ENCODE measurements at regions not wholly inside any gene's neighbourhood (a gene's known extent, or its start where the extent isn't known, plus 50 kb on each side); places are given as distances from the start of the nearest gene placed in this dataset.

- no CpG with 5 or more reads among the region's 2 CpGs for WGBS, 2 experiments (ENCODE audit: extremely low coverage in 2 of 2, insufficient read length in 1 of 2)
- Histone ChIP-seq H3K27me3 (ENCODE audit: control insufficient read depth, insufficient read depth, low read length) (peaks cover 6% of the 10 kb centered on the region), H3K79me1 (ENCODE audit: low read depth in 1 of 2, low read length in 2 of 2) (no peaks in the 10 kb centered on the region), H2BK120ac (ENCODE audit: low read depth, low read length) (no peak overlapping the region), H3K36me3 (ENCODE audit: control insufficient read depth, insufficient read depth, low read length) (no peaks in the 10 kb centered on the region), H3K9me3 (ENCODE audit: control insufficient read depth, insufficient read depth, low read length) (peaks cover 3% of the 10 kb centered on the region), H2BK5ac (ENCODE audit: low read depth, low read length, poor library complexity, severe bottlenecking) (no peak overlapping the region), H3K9me1 (ENCODE audit: insufficient read depth, low read length) (no peaks in the 10 kb centered on the region), H4K8ac (ENCODE audit: low read depth in 2 of 2, low read length in 2 of 2) (no peak overlapping the region), H3K4me2 (ENCODE audit: low read depth, low read length) (no peak overlapping the region), H3K23ac (ENCODE audit: low read depth, low read length) (no peak overlapping the region), H3K56ac (ENCODE audit: extremely low read depth, insufficient read depth, low read length) (no peak overlapping the region), H2AK5ac (ENCODE audit: low read depth, low read length) (no peak overlapping the region), H3K4me1 (ENCODE audit: control insufficient read depth, insufficient read depth, low read length) (no peaks in the 10 kb centered on the region), H2AFZ (replicated peaks; ENCODE audit: low read length, poor library complexity) (no peak overlapping the region), H3K9ac (ENCODE audit: low read depth, low read length) (no peak overlapping the region), H2BK20ac (ENCODE audit: low read depth, low read length) (no peak overlapping the region), H3K27ac (ENCODE audit: insufficient read depth, low read length) (no peak overlapping the region), H3K4me3 (ENCODE audit: insufficient read depth, low read depth, low read length) (no peak overlapping the region), H2BK15ac (ENCODE audit: low read depth, low read length) (no peak overlapping the region), H4K91ac (ENCODE audit: insufficient read depth, low read depth, low read length) (no peak overlapping the region), H3K14ac (replicated peaks; ENCODE audit: low read depth, low read length) (no peak overlapping the region), H4K20me1 (ENCODE audit: insufficient read depth, low read length) (no peaks in the 10 kb centered on the region), H2AK9ac (replicated peaks; ENCODE audit: low read depth, low read length, poor library complexity) (no peak overlapping the region), H3K4ac (ENCODE audit: low read depth, low read length) (no peak overlapping the region), H4K5ac (ENCODE audit: low read depth, low read length) (no peak overlapping the region), H3K18ac (ENCODE audit: low read depth, low read length) (no peak overlapping the region)
- ChIA-PET POLR2A (ENCODE audit: unreplicated experiment) (interaction anchor here (0.6 kb wide), 1 partner anchor 19 kb away, joined by 4 read pairs; no protein-coding TSS in a partner anchor), CTCF (no interaction called here)
- no peak for ATAC-seq (ENCODE audit: low read depth)
- dilution Hi-C loops (cut with HindIII; ENCODE audit: low sequenced_read_pairs, unreplicated experiment): no loop called here
- no peak for TF ChIP-seq SMC3 (IDR thresholded peaks at IDR 0.05; ENCODE audit: low read depth, low read length)
- TF ChIP-seq CTCF (conservative IDR thresholded peaks at IDR 0.05; ENCODE audit: low read depth, low read length): no peak
- TF ChIP-seq CEBPB (IDR thresholded peaks at IDR 0.05; ENCODE audit: low read depth, low read length): no peak
- TF ChIP-seq BHLHE40 (IDR thresholded peaks at IDR 0.05; ENCODE audit: low read depth, low read length): no peak
- no peak for TF ChIP-seq RCOR1 (IDR thresholded peaks at IDR 0.05; ENCODE audit: insufficient replicate concordance, low read length)
- no peak for TF ChIP-seq RFX5 (IDR thresholded peaks at IDR 0.05; ENCODE audit: low read depth, low read length)
- TF ChIP-seq MAZ (IDR thresholded peaks at IDR 0.05; ENCODE audit: borderline replicate concordance, low read depth, low read length): no peak
- TF ChIP-seq ELK1 (IDR thresholded peaks at IDR 0.05; ENCODE audit: borderline replicate concordance, low read depth, low read length): no peak
- no peak for TF ChIP-seq POLR2A (IDR thresholded peaks at IDR 0.05; ENCODE audit: low read depth, low read length)
- TF ChIP-seq USF2 (IDR thresholded peaks at IDR 0.05; ENCODE audit: low read depth, low read length): no peak
- no peak for TF ChIP-seq RAD21 (IDR thresholded peaks at IDR 0.05; ENCODE audit: low read length)
- no peak for TF ChIP-seq FOS (IDR thresholded peaks at IDR 0.05; ENCODE audit: low read depth, low read length)
- TF ChIP-seq MXI1 (IDR thresholded peaks at IDR 0.05; ENCODE audit: borderline replicate concordance, low read depth, low read length): no peak
- TF ChIP-seq MAFK (IDR thresholded peaks at IDR 0.05; ENCODE audit: low read depth, low read length): no peak
- no peak for TF ChIP-seq NFE2L2 (IDR thresholded peaks at IDR 0.05; ENCODE audit: low read depth, low read length)
- no peak for TF ChIP-seq CHD1 (IDR thresholded peaks at IDR 0.05; ENCODE audit: low read depth, low read length)
- BruUV-seq (replicated peaks): no TSS peak
- in situ Hi-C loops (cut with MboI; ENCODE audit: low sequenced_read_pairs): no loop called here
- no peak for DNase-seq
- intact Hi-C loops (cut with micrococcal nuclease): no loop called here
Observed at GRCh38 chr16:65817799-65818198, 548.7 kb upstream of the CDH5 start.
